ENCODE measurements at regions not wholly inside any gene's neighbourhood (a gene's known extent, or its start where the extent isn't known, plus 50 kb on each side); places are given as distances from the start of the nearest gene placed in this dataset.

DNA sequence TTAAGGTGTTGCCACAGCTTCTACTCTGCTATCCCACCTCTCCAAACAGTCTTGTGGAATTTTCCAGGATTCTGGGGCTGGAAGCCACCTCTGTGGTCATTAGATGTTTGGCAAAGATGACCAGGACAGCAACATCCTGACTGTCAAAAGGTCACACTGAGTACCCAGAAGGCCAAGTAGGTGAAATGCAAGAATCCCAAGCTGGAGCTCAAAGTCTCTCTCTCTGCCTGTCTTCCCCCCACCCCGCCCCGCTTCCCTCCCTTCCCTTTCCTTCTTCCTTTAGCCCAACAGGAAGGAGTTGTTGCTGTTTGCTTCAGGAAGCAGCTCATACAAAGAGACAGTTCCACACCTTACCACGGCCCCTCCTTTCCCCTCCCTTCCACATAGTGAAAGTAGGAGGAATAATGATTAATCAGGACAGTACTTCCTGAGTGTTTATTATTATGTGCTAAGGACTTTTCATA lies 75.6 kb upstream of the SLC2A1 start:
- TF ChIP-seq, protein P1, sequence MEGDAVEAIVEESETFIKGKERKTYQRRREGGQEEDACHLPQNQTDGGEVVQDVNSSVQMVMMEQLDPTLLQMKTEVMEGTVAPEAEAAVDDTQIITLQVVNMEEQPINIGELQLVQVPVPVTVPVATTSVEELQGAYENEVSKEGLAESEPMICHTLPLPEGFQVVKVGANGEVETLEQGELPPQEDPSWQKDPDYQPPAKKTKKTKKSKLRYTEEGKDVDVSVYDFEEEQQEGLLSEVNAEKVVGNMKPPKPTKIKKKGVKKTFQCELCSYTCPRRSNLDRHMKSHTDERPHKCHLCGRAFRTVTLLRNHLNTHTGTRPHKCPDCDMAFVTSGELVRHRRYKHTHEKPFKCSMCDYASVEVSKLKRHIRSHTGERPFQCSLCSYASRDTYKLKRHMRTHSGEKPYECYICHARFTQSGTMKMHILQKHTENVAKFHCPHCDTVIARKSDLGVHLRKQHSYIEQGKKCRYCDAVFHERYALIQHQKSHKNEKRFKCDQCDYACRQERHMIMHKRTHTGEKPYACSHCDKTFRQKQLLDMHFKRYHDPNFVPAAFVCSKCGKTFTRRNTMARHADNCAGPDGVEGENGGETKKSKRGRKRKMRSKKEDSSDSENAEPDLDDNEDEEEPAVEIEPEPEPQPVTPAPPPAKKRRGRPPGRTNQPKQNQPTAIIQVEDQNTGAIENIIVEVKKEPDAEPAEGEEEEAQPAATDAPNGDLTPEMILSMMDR (IDR thresholded peaks at IDR 0.05): no peak
- TF ChIP-seq, protein P2, sequence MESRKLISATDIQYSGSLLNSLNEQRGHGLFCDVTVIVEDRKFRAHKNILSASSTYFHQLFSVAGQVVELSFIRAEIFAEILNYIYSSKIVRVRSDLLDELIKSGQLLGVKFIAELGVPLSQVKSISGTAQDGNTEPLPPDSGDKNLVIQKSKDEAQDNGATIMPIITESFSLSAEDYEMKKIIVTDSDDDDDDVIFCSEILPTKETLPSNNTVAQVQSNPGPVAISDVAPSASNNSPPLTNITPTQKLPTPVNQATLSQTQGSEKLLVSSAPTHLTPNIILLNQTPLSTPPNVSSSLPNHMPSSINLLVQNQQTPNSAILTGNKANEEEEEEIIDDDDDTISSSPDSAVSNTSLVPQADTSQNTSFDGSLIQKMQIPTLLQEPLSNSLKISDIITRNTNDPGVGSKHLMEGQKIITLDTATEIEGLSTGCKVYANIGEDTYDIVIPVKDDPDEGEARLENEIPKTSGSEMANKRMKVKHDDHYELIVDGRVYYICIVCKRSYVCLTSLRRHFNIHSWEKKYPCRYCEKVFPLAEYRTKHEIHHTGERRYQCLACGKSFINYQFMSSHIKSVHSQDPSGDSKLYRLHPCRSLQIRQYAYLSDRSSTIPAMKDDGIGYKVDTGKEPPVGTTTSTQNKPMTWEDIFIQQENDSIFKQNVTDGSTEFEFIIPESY (IDR thresholded peaks at IDR 0.05; ENCODE audit: borderline replicate concordance, low read depth): no peak
- TF ChIP-seq SMC3 (IDR thresholded peaks at IDR 0.05; ENCODE audit: low read depth, low read length) (no peak), MEF2A (IDR thresholded peaks at IDR 0.05; ENCODE audit: borderline replicate concordance, low read depth) (no peak), POLR2AphosphoS5 (IDR thresholded peaks at IDR 0.05; ENCODE audit: low read depth, low read length) (no peak), TCF12 (IDR thresholded peaks at IDR 0.05) (no peak), RCOR1 (IDR thresholded peaks at IDR 0.05; ENCODE audit: low read length) (no peak)
- TF ChIP-seq, protein P3, sequence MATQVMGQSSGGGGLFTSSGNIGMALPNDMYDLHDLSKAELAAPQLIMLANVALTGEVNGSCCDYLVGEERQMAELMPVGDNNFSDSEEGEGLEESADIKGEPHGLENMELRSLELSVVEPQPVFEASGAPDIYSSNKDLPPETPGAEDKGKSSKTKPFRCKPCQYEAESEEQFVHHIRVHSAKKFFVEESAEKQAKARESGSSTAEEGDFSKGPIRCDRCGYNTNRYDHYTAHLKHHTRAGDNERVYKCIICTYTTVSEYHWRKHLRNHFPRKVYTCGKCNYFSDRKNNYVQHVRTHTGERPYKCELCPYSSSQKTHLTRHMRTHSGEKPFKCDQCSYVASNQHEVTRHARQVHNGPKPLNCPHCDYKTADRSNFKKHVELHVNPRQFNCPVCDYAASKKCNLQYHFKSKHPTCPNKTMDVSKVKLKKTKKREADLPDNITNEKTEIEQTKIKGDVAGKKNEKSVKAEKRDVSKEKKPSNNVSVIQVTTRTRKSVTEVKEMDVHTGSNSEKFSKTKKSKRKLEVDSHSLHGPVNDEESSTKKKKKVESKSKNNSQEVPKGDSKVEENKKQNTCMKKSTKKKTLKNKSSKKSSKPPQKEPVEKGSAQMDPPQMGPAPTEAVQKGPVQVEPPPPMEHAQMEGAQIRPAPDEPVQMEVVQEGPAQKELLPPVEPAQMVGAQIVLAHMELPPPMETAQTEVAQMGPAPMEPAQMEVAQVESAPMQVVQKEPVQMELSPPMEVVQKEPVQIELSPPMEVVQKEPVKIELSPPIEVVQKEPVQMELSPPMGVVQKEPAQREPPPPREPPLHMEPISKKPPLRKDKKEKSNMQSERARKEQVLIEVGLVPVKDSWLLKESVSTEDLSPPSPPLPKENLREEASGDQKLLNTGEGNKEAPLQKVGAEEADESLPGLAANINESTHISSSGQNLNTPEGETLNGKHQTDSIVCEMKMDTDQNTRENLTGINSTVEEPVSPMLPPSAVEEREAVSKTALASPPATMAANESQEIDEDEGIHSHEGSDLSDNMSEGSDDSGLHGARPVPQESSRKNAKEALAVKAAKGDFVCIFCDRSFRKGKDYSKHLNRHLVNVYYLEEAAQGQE (IDR thresholded peaks at IDR 0.05; ENCODE audit: low read depth, low read length): no peak

All from SK-N-SH (cell line).